EL (cell line): ENCODE measurements at regions not wholly inside any gene's neighbourhood (a gene's known extent, or its start where the extent isn't known, plus 50 kb on each side); places are given as distances from the start of the nearest gene placed in this dataset.

ENCODE experiments used
- DNase-seq: peaks from one replicate; pipeline ENCODE4 v3.0.0-alpha.2; 2016

DNA sequence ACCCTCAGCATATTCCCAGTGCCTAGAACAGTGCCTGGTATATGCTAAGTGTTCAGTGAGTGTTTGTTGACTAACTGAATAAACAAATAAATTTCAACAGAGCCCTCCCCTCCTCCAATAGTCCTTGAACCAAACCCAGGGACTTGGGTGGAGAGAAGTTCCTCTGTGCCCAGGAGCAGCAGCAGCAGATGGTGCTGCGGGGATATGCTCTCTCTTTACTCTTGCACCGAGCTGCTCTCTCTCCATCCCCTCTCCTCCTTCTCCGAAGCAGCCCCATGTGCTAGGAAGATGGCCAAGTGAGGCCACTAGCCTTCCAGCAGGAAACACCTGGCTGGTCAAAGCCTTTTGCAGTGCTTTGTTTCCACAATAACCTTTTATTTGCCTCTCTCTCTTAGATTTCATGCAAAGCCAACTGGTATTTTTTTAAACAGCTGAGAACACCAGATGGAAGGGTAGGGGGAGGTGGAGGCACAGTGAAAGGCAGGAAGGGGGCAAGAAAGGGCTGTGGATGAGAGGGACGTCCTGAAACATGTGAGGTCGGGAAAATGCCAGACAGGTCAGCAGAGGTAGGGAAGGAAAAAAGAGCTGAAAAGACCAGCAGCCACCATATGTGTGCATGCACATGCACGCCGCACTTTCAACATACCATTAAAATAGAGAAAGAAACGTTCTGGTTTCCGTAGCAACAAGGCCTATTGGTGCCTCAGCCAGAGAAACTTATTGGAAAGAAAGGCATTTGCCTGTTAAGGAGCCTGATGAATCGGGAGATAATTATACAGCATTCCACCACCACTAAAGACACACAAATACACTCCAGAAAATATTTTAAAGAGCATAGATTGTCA, 78.9 kb downstream of the EMP1 start:
- no peak for DNase-seq

DNA sequence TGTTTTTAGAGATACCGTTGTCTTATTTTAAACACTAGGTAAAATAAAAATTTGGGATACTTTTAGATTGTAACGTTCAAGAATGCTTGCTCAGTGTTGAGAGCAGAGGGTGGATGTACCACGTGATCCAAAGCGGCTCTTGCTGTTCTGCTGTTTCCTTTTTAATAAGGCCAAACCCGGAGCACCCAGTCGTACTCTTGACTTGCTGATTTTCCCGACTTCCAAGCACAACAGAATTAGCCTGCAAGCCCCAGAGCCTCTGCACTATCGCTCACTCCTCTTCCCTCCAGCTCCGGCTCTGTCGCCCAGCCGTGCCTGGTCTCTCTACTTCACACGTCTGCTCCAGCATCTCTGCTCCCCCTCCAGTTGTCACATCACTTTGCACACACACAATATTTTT, 77.3 kb downstream of the EMP1 start:
- DNase-seq = no peak

DNA sequence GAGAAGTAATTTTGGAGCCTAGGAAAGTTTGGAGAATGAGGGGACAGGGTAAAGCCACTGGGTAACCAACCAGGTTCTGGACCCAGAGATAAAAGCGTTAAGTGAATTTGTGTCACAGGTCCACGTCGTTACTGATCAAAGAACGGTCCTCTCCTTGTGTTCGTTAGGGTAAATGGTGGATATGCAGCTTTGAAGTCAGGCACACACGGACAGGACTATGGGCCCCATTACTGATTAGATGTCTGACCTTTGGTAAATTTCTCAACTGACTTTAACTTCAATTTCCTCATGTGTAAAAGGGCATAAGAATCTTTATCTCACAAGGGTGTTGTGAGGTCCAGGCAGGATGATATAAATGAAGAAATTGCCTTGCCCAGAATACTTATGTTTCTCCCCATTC, 76.6 kb downstream of the EMP1 start:
- DNase-seq = no peak

DNA sequence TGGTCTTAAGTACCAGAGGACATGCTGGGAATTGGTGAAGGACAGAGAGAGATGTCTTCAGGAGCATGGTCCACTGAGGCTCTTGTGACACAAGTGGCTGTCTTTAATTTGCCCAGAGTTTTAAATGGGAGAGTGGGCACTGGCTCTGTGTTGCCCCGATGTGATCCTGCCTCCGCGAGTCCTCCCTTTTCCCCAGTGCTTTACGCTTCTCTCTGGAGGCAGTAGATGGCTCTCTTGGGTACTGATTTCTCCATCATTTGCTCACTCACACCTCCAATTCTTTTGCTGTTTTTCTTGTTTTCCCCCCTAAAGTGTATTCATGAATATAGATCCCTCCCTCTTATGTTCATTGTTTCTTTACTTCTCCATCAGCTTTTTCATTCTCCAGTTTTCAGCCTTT, 74.3 kb downstream of the EMP1 start:
- DNase-seq = no peak
